Muscle layer of duodenum (tissue), 2 donors: ENCODE measurements at regions not wholly inside any gene's neighbourhood (a gene's known extent, or its start where the extent isn't known, plus 50 kb on each side); places are given as distances from the start of the nearest gene placed in this dataset.

Experiments
- H3K27ac ChIP-seq: one replicate; pipeline ENCODE4 v1.7.0; 2013; ENCODE audit warnings: mild to moderate bottlenecking, low read length
- H3K27me3 ChIP-seq: one replicate; pipeline ENCODE4 v1.7.0; 2013; ENCODE audit warnings: low read depth, mild to moderate bottlenecking, control low read depth, low read length
- H3K36me3 ChIP-seq, 2 donors: one replicate each; pipeline ENCODE4 v1.7.0; 2013; ENCODE audit warnings: low read length in 2 of 2, control low read depth in 1 of 2, mild to moderate bottlenecking in 1 of 2; ENCODE audit not compliant: insufficient read depth in 2 of 2, control insufficient read depth in 1 of 2
- H3K4me1 ChIP-seq, 2 donors: one replicate each; pipeline ENCODE4 v1.7.0; 2013; ENCODE audit warnings: low read length in 2 of 2, mild to moderate bottlenecking in 2 of 2, control low read depth in 1 of 2, moderate library complexity in 1 of 2; ENCODE audit not compliant: insufficient read depth in 2 of 2, control insufficient read depth in 1 of 2
- H3K4me3 ChIP-seq, 2 donors: one replicate each; pipeline ENCODE4 v1.7.0; 2013; ENCODE audit warnings: low read length in 2 of 2, low read depth in 1 of 2, mild to moderate bottlenecking in 1 of 2
- H3K9me3 ChIP-seq, 2 donors: one replicate each; pipeline ENCODE4 v1.7.0; 2013; ENCODE audit warnings: low read length in 2 of 2, control low read depth in 1 of 2, mild to moderate bottlenecking in 1 of 2; ENCODE audit not compliant: control insufficient read depth in 1 of 2
- donor health status: healthy.

DNA sequence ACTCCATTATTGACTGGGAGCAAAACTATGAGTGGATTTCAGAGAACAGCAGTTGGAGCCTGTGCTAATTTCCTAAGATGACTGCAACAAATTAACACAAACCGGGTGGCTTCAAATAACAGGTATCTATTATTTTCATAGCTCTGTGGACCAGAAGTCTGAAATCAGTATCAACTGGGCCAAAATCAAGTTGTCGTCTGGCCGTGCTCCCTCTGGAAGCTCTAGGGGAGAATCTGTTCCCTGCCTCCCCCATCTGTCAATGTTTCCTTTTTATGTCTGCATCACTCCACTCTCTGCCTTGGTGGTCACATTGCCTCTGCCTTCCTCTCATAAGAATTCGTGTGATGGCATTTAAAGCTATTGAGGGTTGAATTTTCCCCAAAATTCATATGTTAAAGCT lies 269.8 kb downstream of the TMX3 start:
- H3K27me3 ChIP-seq: no peaks in the 10 kb centered on the region
- no peaks in the 10 kb centered on the region for H3K4me1 ChIP-seq
- no peak overlapping the region for H3K4me3 ChIP-seq
- no peaks in the 10 kb centered on the region for H3K36me3 ChIP-seq
- H3K9me3 ChIP-seq: no peaks in the 10 kb centered on the region
- no peak overlapping the region for H3K27ac ChIP-seq

DNA sequence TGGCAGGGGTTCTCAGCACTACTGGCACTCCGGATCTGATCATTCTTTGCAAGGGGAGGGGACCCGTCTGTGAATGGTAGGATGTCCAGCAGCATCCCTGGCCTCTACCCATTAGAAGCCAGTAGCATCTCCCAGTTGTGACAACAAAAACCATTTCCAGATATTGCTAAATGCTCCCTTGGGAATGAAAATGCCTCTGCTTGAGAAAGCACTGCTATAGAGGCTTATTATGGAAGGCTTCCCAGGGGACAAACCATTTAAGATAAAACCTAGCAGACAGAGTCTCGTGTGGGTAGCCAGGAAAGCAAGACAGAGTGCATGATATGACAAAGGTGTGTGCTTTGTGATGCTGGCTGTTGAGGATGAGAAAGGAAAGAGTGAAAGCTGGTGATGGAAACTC lies 273.7 kb downstream of the TMX3 start:
- H3K4me3 ChIP-seq: no peak overlapping the region
- H3K27ac ChIP-seq: no peak overlapping the region
- no peaks in the 10 kb centered on the region for H3K9me3 ChIP-seq
- no peaks in the 10 kb centered on the region for H3K27me3 ChIP-seq
- no peaks in the 10 kb centered on the region for H3K36me3 ChIP-seq
- H3K4me1 ChIP-seq: no peaks in the 10 kb centered on the region

DNA sequence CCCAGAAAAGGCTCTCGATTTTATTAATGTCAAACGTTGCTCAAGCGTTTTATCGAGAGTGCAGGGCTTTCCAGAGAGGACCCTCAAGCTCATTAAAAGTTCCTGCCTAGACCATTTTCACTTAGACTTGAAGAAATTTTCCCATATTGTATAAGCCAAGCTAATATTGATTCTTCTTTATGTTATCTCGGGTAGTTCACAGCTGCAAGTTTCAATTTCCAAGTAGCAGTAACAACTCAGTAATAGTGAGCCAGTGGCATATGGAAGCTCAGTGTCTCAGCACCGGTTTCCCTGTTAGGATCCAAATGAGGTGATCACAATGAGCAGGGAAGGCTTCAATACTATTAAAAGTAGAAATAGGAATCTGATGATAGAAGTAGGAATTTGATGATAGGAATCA lies 274.5 kb downstream of the TMX3 start:
- no peak overlapping the region for H3K27ac ChIP-seq
- no peaks in the 10 kb centered on the region for H3K9me3 ChIP-seq
- H3K36me3 ChIP-seq: no peaks in the 10 kb centered on the region
- no peaks in the 10 kb centered on the region for H3K27me3 ChIP-seq
- H3K4me1 ChIP-seq: no peaks in the 10 kb centered on the region
- no peak overlapping the region for H3K4me3 ChIP-seq

DNA sequence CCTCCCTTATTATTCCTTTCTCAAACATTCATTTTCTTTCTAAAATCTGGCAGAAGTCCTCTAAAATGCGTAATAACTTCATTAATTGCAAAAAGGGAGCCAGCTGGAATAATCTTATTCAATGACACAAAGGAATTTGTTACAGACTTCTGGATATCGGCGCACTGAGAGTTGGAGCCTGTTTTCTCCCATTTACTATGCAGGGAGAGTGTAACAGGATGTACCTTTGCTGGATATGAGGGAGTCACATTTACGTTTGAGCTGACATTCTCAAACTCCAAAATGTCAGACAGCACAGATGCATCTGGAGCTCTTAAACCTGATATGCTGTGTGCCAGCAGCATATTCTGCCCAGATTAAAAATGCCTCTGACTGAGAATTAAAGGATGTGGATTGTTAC lies 275.3 kb downstream of the TMX3 start:
- Histone ChIP-seq H3K27ac (no peak overlapping the region), H3K36me3 (no peaks in the 10 kb centered on the region), H3K4me1 (no peaks in the 10 kb centered on the region), H3K9me3 (no peaks in the 10 kb centered on the region), H3K4me3 (no peak overlapping the region), H3K27me3 (no peaks in the 10 kb centered on the region)

DNA sequence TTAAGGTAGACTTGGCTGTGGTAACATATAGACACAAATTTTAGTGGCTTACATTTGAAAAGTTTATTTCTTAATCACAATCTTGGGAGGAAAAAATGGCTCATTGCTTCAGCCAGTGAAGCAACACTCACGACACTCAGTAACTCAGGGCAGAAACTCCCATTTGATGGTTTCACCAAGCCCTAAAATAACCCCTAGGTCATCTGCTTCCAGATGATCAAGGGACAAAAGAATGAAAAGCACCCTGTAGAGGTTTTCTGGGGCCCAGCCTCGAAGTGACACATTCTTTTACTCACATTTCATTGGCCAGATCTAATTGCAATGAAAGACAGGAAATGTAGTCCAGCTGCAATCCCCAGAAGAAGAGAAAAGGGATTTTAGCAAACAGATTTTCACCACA lies 275.9 kb downstream of the TMX3 start:
- Histone ChIP-seq H3K4me1 (no peaks in the 10 kb centered on the region), H3K36me3 (no peaks in the 10 kb centered on the region), H3K9me3 (no peaks in the 10 kb centered on the region), H3K27ac (peak overlapping the region; percentile 54), H3K27me3 (no peaks in the 10 kb centered on the region), H3K4me3 (no peak overlapping the region)

DNA sequence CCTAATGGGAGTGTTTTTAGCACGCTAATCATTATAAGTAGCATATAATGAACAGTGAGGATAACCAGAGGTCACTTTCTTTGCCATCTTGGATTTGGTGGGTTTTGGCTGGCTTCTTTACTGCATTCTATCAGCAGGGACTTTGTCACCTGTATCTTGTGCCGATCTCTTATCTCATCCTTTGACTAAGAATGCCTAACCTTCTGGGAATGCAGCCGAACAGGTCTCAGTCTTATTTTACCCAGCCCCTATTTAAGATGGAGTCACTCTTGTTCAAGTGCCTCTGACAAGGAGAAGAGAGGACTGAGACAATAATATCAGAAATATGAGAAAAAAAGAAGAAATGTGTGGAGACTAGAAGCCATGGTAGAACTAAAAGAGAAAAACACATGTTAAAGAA lies 276.4 kb downstream of the TMX3 start:
- Histone ChIP-seq H3K4me1 (no peaks in the 10 kb centered on the region), H3K27me3 (no peaks in the 10 kb centered on the region), H3K4me3 (no peak overlapping the region), H3K36me3 (no peaks in the 10 kb centered on the region), H3K27ac (peak overlapping the region; percentile 54), H3K9me3 (no peaks in the 10 kb centered on the region)

DNA sequence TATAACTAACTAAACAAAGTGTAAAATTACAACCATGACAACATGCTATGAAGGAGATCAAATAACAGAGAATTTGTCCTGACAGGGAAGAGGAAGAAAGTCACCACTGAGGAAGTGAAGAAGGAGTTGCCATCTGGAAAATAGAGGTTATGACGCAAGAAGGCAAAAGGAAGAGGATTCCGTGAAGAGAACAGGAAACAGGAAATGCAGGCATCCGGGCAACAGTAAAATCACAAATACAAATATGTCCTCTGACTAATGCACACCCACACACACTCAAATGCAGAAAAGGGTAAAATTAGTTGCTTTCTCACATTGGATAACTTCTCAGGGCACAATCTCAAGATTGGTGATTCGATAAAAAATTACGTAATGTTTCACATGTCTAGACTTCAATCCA lies 278.4 kb downstream of the TMX3 start:
- Histone ChIP-seq H3K27me3 (no peaks in the 10 kb centered on the region), H3K9me3 (no peaks in the 10 kb centered on the region), H3K27ac (no peak overlapping the region), H3K36me3 (no peaks in the 10 kb centered on the region), H3K4me3 (no peak overlapping the region), H3K4me1 (no peaks in the 10 kb centered on the region)

DNA sequence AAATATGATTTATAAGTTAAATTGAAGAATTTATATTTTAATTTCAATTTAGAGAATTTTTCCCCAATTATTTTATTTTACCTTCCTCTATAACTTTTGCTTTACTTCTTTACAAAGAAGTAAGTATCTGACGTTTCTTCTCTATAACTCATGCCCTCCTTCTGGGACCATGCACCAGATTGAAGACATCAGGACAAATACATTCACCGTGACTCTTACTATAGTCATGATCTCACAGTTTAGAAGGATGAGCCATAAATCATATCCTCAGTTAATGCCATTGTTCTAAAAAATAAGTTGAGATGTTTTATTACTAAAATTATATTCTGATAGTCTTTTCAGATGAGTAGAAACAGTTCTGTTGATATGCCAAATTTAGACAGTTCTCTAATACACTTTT lies 279.3 kb downstream of the TMX3 start:
- H3K27me3 ChIP-seq: no peaks in the 10 kb centered on the region
- H3K36me3 ChIP-seq: no peaks in the 10 kb centered on the region

DNA sequence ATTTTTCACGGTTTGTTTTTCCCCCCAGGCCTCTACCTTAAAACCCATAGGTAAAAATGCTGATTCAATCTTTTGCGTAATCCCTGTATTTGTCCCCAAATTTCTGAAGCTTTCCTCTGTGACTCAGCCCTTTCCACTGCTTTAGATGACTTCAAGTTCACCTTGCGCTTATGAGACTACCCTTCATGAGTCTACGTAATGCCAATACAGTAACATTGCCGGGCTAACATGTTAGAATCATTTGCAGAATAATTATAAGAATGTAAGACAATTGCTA lies 283.0 kb downstream of the TMX3 start:
- Histone ChIP-seq H3K27ac (no peak overlapping the region), H3K4me3 (no peak overlapping the region), H3K36me3 (no peaks in the 10 kb centered on the region), H3K9me3 (no peaks in the 10 kb centered on the region), H3K27me3 (no peaks in the 10 kb centered on the region), H3K4me1 (no peaks in the 10 kb centered on the region)

More for the DNA sequence above, 279.3 kb downstream of the TMX3 start:
- Histone ChIP-seq H3K4me1 (no peaks in the 10 kb centered on the region), H3K27ac (no peak overlapping the region), H3K9me3 (no peaks in the 10 kb centered on the region), H3K4me3 (no peak overlapping the region)

DNA sequence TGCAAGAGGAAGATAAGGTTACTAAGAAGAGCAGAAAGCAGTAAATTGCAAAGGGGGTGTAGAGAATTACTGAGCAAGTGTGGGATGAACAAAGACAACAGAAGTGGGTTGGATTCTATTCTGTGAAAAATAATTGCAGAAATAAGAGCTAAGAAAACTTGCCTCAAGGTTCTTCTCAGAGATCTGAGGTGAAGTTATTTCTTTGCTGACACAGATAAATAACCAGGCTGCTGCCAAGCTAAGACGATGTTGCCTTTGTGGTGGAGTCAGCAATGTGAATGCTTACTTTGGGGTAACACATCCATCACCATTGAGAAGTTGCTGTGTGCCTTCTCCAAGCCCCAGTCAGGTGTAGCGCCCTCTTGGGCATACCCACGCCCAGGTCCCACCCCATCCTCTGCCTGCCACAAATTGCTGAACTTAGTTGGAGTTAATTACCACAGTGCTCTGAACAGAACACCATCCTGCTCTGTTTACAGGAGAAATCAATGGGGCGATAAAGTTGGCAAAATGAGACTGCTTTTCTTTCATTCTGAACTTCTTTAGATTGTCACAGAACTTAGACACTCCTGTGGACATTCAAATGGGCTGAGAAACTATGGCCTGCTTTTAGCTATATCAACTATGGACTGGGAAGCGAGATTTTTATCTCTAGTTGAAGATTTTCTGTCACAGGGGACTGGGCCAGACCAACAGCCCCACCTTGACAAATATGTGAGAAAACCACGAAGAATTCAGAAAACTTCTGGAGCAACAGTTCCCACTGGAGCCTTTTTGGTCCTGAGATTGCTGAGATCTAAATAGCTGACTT lies 283.6 kb downstream of the TMX3 start:
- no peaks in the 10 kb centered on the region for H3K36me3 ChIP-seq
- H3K4me1 ChIP-seq: no peaks in the 10 kb centered on the region
- no peak overlapping the region for H3K27ac ChIP-seq
- H3K9me3 ChIP-seq: no peaks in the 10 kb centered on the region
- H3K4me3 ChIP-seq: no peak overlapping the region
- H3K27me3 ChIP-seq: no peaks in the 10 kb centered on the region

DNA sequence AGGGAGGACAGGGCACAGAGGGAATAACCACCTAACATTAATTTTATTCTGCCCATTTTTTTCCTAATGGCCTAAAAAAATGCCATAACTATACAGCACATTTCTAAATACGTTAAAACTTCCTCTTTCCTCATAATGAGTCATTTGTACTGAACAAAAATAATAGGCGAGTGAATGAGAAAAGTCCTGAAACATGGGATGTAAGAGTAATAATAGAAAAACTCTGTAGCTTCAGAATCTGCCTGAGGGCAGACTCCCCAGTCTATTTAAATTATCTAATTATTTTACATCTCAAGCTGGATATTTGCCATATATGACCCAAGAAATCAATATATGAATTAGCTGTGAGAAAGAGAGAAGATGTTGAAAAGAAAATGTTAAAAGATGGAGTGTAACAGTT lies 285.1 kb downstream of the TMX3 start:
- Histone ChIP-seq H3K4me1 (no peaks in the 10 kb centered on the region), H3K27ac (no peak overlapping the region), H3K9me3 (no peaks in the 10 kb centered on the region), H3K36me3 (no peaks in the 10 kb centered on the region), H3K27me3 (no peaks in the 10 kb centered on the region), H3K4me3 (no peak overlapping the region)

DNA sequence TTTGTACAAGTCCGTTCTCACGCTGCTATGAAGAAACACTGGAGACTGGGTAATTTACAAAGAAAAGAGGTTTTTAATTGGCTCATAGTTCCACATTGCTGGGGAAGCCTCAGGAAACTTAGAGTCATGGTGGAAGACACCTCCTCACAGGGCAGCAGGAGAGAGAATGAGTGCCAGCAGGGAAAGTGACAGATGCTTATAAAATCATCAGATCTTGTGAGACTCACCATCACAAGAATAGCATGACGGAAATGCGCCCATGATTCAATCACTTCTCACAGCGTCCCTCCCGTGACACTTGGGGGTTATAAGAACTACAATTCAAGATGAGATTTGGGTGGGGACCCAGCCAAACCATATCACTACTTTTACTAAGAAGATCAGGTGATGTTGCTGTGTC lies 285.8 kb downstream of the TMX3 start:
- Histone ChIP-seq H3K4me3 (no peak overlapping the region), H3K27ac (no peak overlapping the region), H3K36me3 (no peaks in the 10 kb centered on the region), H3K9me3 (no peaks in the 10 kb centered on the region), H3K27me3 (no peaks in the 10 kb centered on the region), H3K4me1 (no peaks in the 10 kb centered on the region)
